ENCODE measurements at regions not wholly inside any gene's neighbourhood (a gene's known extent, or its start where the extent isn't known, plus 50 kb on each side); places are given as distances from the start of the nearest gene placed in this dataset.
"Not testable (repeated sequence)": the region's sequence is repeated elsewhere in the genome, so short reads cannot be mapped to it uniquely, and the experiment has no call there.

DNA sequence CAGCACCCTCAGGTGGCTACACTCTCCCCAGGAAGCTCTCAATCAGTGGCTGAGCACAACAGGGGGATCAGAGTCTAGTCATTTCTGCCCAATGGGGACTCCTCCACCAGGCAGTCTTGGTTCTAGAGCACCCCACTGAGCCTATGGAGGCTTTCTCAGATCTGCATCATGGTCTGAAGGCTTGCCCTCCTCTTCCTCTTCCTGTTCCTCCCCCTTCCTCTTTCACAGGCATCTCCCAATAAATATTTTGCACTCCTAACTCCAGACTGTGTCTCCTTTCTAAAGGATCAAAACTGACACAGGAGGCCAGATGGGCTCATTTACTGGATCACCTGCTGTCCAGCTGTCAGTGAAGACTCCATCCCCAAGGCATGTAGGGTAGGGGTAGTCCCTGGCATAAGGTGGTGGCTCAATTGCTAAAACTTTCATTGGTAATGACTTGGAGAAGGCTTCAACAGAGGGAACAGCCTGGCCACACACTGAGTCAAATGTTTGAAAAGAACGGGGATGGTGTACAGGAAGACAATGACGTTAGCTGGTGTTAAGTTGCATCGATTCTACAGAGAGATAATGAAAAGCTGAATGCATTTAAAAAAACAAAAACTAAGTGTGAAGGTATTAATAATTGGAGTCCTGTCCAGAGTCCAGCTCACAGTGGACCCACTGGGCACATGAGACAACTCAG, 84.2 kb upstream of the SLC2A1 start:
- DNase-seq (ENCODE audit: low spot score) (no peak), FAIRE-seq (no peak)

DNA sequence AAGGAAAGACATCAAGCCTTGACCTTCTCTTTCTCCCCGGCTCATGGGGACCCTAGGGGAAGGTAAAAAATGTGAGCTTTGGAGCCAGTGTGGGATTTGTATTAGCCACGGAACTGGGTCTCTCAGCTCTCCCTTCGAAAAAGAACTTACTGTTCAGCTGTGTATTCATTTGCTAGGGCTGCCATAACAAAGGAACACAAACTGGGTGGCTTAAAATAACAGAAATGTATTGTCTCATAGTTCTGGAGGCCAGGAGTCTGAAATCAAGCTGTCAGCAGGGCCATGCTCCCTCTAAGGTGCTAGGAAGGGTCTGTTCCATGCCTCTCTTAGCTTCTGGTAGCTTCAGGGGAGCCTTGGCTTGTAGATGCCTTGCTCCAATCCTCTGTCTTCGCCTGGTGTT, 83.5 kb upstream of the SLC2A1 start:
- no peak for FAIRE-seq
- DNase-seq (ENCODE audit: low spot score): no peak

GRCh38 chr1:43041591-43041990, 82.9 kb upstream of the SLC2A1 start:
- DNase-seq (ENCODE audit: low spot score) (no peak), FAIRE-seq (no peak)

DNA sequence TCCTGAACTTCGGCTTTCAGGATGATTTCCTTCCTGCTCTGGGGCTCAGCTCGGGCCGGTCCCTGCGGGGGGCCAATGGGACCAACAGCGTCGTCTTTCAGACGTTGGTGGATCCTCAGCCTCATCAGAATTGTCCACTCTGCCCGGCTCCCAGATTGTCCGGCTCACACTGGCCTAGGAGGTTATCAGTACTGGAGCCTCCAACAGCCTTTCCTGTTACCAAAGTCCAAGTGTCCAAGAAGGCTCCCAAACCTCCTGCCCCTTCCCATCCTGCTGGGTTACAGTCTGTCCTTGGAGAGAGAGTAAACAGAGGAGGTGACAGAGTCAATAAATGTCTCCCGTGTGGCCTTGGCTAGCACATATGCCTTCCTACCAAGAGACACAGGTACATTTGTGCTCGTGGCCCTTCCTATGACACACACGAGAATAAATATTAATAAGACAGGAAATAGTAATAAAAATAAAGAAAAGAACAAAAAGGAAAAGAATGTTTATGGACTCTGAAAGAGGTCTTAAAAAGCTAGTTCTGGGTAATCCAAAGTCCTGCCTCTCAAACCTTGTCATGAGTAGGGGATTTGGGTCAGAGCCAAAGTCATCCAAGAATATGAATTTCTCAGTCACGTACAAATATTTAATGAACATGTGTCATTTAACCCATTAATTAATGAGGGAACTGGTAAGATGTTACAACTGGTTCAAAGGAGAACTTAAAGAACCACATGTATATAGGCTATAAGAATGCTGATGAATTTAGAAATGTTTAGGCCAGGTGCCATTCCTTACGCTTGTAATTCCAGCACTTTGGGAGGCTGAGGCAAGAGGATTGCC, 80.8 kb upstream of the SLC2A1 start:
- DNase-seq (ENCODE audit: low spot score): no peak
- no peak for FAIRE-seq

GRCh38 chr1:43038232-43038935, 79.7 kb upstream of the SLC2A1 start:
- no peak for FAIRE-seq
- DNase-seq (ENCODE audit: low spot score): no peak

- no peak for DNase-seq (ENCODE audit: low spot score)
- FAIRE-seq: no peak
These were observed 78.8 kb upstream of the SLC2A1 start for GRCh38 chr1:43037466-43037865.

DNA sequence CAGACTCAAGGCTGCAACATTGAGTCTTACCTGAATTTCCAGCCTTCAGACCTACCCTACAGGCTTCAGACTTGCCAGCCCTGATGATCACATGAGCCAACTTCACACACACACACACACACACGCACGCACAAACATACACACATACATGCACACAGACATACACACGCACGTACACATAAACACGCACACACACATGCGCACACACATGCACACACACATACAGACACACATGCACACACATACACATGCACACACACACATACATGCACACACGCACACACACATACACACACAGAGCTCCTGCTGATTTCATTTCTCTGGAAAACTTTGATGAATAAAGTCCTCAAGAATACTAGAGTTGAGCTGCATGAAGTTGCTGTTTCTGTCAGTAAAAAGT, 78.3 kb upstream of the SLC2A1 start:
- peak; percentile 98 for FAIRE-seq
- DNase-seq (ENCODE audit: low spot score): no peak

- DNase-seq (ENCODE audit: low spot score) (no peak), FAIRE-seq (no peak)
These were observed 77.4 kb upstream of the SLC2A1 start for GRCh38 chr1:43035821-43036741.

DNA sequence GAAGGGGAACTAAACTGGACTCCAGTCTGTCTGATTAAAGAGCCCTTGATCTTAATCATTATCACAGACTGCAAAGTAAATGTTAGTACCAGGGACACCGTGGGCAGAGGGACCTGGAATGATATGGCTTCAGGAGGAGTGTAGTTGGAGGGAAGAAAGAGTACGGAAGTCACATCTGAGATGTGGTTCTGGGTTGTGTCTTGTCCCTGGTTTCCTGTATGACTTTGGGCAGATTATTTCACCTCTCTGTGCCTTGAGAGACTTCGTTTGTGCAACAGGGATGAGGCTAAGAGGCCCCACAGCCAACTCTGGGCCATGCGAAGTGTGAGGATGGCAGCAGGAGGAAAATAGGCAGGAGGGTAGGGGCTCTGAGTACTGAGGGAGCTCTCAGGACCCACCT, 76.1 kb upstream of the SLC2A1 start:
- no peak for FAIRE-seq
- no peak for DNase-seq (ENCODE audit: low spot score)

DNA sequence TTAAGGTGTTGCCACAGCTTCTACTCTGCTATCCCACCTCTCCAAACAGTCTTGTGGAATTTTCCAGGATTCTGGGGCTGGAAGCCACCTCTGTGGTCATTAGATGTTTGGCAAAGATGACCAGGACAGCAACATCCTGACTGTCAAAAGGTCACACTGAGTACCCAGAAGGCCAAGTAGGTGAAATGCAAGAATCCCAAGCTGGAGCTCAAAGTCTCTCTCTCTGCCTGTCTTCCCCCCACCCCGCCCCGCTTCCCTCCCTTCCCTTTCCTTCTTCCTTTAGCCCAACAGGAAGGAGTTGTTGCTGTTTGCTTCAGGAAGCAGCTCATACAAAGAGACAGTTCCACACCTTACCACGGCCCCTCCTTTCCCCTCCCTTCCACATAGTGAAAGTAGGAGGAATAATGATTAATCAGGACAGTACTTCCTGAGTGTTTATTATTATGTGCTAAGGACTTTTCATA, 75.6 kb upstream of the SLC2A1 start:
- FAIRE-seq (peak; percentile 37), DNase-seq (ENCODE audit: low spot score) (no peak)

GRCh38 chr1:43031316-43032203, 72.9 kb upstream of the SLC2A1 start:
- DNase-seq (ENCODE audit: low spot score) (no peak), FAIRE-seq (peak; percentile 42)

DNA sequence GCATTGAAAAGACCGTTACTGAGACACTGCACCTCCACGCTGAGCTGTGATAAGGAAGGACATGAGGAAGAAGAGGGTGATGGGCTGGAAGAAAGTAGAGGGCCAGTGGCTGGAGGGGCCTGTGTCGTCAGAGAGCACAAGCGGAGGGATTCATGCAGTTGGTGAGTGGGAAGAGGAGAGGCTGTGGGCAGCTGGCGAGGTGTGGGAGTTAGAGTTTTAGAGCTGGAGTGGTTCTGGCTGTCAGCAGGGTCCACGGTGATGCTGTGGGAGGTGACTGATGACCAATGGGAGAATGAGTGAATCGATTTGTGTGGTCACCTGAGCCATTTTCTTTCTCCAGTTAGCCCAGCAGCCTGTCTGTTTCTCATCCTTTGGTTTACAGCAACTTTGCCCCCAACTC, 66.2 kb upstream of the SLC2A1 start:
- DNase-seq (ENCODE audit: low spot score) (no peak), FAIRE-seq (no peak)

DNA sequence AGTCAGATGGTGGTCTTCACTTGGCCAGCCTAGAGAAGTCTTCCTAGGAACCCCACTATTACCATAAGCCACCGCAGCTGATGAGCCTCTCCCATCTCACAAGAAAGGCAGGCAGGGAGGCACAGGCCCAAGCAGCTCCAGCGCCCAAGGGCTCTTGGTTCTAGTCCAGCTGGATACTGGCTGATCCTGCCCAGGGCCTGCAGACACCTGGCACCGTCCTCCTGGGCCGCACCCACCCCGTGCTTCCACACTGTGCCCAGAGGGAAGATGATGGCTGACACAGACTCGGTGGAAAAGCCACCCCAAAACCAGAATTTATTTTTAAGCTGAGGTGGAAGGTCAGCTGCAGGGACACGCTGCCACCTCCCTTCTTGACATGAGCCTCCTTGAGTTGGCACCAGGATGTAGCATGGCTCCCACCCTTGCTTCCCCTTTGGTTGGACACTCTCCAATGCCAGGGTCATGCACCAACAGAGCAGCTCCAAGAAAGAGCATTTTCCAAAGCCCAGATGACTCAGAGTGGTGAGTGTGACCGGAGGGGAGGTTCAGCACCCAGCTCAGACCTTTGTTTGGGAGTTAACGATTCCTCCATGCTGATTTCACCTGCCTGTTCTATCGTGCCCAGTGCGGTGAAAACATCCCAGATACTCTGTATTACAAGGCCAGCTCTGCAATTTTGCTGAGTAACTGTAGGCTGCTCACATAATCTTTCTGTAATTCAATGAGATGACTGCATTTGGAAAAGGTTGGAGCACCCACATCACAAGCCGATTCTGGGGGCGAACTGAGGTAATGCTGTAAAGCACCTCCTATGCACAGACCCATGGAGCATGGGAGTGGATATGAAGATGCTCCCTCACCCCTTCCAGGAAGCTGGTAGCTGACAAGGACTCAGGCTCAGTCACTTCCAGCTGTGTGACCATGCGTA, 63.1 kb upstream of the SLC2A1 start:
- DNase-seq (ENCODE audit: low spot score) (no peak), FAIRE-seq (no peak)

- no peak for DNase-seq (ENCODE audit: low spot score)
- FAIRE-seq: no peak
These were observed 60.6 kb upstream of the SLC2A1 start for GRCh38 chr1:43019226-43019625.

DNA sequence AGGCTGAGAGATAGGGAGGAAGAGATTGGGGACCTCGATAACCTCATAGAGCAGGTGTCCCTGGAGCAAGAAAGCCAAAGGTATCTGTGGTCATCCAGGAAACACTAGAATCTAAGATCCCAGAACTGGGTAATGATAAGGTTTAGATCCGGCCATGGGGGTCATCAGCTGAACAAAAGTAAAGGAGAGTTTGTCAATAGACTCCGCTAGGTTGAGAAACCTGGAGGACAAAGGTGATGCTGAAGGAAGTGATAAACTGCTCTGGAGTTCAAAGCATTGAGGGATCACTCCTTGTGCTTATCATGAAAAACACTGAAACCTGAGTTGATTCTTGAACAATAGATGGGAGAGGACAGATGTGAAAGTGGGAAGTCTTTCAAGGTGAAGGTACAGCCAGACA, 59.5 kb upstream of the SLC2A1 start:
- DNase-seq (ENCODE audit: low spot score) (no peak), FAIRE-seq (no peak)

DNA sequence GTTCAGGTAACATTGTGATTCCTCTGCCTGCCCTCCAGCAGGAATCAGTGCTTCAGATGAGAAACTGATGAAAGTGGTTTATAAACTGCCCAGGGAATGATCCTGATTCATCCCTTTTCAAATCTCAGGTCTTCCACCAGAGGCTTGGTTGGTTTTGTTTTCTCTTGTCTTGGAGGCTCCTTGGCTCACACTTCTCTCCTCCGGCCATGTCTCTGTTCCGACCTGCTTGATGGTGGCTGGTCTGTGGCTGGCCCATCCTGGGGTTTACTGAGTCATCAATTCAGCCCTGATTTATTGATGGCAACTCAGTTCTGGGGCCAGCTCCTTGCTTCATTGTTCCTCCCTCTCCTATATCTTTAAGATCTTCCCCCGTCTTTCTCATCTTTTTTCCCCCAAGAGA, 56.6 kb upstream of the SLC2A1 start:
- DNase-seq (ENCODE audit: low spot score) (no peak), FAIRE-seq (no peak)

DNA sequence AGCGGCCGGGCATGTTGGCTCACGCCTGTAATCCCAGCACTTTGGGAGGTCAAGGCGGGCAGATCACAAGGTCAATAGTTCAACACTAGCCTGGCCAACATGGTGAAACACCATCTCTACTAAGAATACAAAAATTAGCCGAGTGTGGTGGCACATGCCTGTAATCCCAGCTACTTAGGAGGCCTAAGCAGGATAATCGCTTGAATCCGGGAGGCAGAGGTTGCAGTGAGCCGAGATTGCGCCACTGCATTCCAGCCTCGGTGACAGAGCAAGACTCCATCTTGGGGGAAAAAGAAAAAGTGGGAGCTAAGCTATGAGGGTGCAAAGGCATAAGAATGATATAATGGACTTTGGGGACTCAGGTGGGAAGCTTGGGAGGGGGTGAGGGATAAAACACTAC, 55.9 kb upstream of the SLC2A1 start:
- DNase-seq (ENCODE audit: low spot score); FAIRE-seq: not testable (repeated sequence)

DNA sequence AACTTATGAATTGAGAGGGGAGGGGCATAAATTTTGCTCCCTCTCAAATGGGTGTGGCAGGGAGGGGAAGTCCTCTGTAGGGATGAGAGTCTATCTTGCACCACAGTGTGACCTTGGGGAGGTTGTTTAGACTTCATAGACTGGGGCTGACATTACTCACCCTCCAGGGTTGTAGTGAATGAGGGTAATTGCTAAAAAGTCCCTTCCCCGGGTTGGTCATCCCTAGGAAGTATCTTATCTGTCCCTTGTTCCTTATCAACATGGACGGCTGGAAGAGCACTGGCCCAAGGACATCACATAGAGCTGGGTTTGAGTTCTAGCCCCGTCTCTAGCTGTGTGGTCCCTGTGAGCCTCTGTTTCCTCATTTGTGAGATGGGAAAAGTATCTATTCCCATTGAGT, 52.4 kb upstream of the SLC2A1 start:
- DNase-seq (ENCODE audit: low spot score) (no peak), FAIRE-seq (no peak)

- DNase-seq (ENCODE audit: low spot score) (no peak), FAIRE-seq (no peak)
These were observed 50.6 kb upstream of the SLC2A1 start for GRCh38 chr1:43009274-43009673.
